T-helper 22 cell (primary cell): ENCODE measurements at regions not wholly inside any gene's neighbourhood (a gene's known extent, or its start where the extent isn't known, plus 50 kb on each side); places are given as distances from the start of the nearest gene placed in this dataset.
"Not testable (repeated sequence)": the region's sequence is repeated elsewhere in the genome, so short reads cannot be mapped to it uniquely, and the experiment has no call there.

ENCODE experiments used
- DNase-seq: peaks from one replicate; pipeline ENCODE4 v3.0.0-alpha.2; 2020; ENCODE audit warnings: low read depth

- DNase-seq = no peak
Observed at GRCh38 chr12:126451809-126452208, 1386.6 kb downstream of the AACS start.

DNA sequence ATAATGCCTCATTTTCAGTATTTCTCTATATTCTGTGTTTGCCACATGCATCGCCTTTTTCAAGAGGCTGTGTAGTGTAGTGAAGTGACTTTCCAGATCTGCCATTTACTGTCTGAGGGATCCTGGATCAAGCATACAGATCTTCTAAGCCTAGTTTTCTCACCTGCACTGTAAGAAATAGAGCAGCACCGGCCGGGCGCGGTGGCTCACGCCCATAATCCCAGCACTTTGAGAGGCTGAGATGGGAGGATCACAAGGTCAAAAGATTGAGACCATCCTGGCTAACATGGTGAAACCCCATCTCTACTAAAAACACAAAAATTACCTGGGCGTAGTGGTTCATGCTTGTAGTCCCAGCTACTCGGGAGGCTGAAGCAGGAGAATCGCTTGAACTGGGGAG is 1387.5 kb downstream of the AACS start:
- DNase-seq = not testable (repeated sequence)

- no peak for DNase-seq
Observed at GRCh38 chr12:126454581-126454980, 1389.3 kb downstream of the AACS start.

DNA sequence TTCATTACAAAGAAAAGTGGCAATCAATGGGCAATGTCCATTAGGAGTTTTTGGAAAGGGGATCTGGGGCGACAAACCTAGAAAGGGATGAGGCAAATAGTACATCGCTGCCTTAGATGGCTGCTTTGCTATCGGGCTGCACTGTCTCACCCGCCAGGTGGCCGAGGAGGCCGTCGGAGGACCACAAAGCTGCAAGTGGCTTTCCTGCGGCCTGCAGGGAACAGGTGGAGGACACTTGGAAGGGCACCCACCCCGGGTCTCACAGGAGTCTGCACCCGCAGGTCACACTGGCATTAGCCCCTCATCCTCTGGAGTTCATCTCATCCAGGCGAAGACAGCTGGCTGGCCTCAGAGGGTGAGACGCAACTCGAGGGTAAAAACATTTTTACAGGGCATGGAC is 1392.5 kb downstream of the AACS start:
- no peak for DNase-seq

- DNase-seq = no peak
Observed at GRCh38 chr12:126464153-126464552, 1398.9 kb downstream of the AACS start.

GRCh38 chr12:126469211-126469610 is 1404.0 kb downstream of the AACS start:
- no peak for DNase-seq

GRCh38 chr12:126474703-126475102 is 1409.5 kb downstream of the AACS start:
- no peak for DNase-seq

DNA sequence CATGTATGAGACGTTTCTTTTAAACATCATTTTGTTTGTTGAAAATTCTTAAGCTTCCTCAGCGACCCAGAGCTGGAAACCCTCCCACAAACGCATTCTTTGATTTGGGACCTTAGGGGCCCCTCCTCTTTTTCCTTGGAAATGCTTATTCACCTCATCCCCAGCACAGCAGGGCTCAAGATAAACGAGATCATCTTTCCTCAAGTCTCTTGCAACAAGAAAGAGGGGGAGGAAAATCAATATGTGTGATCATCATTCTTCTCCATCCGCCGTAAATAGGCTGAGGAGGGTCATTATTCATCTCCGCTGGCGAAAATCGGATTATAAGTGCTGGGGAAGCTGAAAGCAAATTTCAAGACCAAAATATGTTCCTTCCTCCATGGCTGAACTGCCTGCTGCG is 1415.2 kb downstream of the AACS start:
- DNase-seq = no peak

DNA sequence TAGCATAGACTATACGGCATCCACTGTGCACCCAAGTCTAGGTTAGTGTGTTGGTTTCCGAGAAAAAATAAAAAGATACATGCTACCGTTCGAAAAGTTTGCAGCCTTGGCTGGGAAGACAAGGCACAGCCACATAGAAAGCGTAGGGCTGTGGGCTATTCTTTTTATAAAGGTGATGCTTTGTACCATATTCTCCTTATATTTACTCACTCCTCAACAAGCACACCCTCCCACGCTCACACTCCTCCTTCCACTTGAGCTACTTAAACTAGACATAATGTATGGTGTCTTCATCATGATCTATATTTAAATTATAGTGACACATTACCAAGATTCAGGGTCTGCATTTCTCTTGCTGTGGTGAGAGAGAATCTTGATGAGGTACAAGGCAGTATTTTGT is 1416.5 kb downstream of the AACS start:
- no peak for DNase-seq

DNA sequence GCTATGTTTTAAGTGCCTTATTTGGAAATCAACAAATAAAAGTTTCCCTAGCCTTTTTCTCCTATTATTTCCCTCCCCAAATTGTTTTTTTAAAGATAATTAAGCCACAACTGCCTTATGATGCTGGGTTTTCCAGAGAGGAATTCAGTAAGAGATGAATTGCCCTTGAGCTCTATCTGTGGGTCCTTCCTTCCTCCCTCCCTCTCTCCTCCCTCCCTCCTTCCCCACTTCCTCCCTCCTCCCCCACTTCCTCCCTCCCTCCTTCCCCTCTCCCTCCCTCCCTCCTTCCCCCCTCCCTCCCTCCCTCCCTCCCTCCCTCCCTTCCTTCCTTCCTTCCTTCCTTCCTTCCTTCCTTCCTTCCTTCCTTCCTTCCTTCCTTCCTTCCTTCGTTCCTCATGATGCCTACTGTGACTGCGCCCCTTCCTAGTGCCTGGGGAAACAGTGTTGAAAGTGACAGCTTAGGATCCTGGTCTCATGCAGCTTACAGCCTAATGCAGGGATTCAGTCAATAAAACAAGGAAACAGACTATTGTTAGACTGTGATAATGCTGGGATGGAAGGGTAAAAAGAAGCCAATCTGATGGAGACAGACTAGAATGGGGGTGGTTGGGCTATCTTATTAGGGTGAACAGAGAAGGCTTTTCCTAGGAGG is 1417.1 kb downstream of the AACS start:
- no peak for DNase-seq

GRCh38 chr12:126483145-126484068 is 1418.2 kb downstream of the AACS start:
- no peak for DNase-seq

GRCh38 chr12:126487431-126487980 is 1422.3 kb downstream of the AACS start:
- no peak for DNase-seq

- no peak for DNase-seq
Observed at GRCh38 chr12:126488806-126489205, 1423.6 kb downstream of the AACS start.

GRCh38 chr12:126492181-126492580 is 1426.9 kb downstream of the AACS start:
- DNase-seq = no peak

- no peak for DNase-seq
Observed at GRCh38 chr12:126493366-126494108, 1428.3 kb downstream of the AACS start.

GRCh38 chr12:126496201-126496600 is 1431.0 kb downstream of the AACS start:
- no peak for DNase-seq

- no peak for DNase-seq
Observed at GRCh38 chr12:126506426-126507182, 1441.4 kb downstream of the AACS start.

GRCh38 chr12:126507231-126507630 is 1442.0 kb downstream of the AACS start:
- DNase-seq = no peak

DNA sequence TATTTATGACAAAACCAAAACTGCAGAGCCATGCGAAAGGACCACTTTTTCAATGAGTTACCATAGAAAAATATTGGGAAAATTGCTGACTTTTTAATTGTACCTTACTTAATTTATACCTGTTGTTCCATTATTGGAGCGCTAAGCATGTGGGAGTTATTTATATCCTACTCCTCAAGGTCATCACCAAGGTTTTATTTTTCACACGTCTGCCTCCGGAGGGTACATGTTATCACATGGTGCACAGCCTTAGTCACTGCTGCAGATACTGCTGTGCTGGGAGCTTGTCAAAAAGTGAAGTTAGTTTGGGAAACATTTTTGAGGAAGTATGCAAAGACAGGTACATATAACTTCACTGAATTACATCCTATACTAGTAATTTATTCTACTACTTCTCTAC is 1444.3 kb downstream of the AACS start:
- DNase-seq = no peak

DNA sequence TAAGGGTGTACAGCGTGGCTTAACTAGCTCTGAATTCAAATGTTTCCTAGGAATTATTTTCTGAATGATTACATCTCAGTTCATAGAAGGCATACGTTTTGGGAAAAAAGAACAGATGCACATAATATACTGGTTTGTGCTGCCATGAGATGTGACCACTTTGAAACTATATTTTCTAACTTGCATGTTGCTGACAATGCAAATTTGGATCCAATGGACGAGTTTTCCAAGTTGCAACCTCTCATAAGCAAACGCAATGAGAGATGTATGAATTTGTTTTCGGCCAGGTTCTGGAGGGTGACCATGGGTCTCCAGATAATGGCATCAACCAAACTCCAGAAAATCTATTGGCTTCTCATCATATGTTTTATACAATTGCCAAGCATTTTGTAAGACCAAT is 1445.4 kb downstream of the AACS start:
- DNase-seq = no peak
